ENCODE measurements at regions not wholly inside any gene's neighbourhood (a gene's known extent, or its start where the extent isn't known, plus 50 kb on each side); places are given as distances from the start of the nearest gene placed in this dataset.

DNA sequence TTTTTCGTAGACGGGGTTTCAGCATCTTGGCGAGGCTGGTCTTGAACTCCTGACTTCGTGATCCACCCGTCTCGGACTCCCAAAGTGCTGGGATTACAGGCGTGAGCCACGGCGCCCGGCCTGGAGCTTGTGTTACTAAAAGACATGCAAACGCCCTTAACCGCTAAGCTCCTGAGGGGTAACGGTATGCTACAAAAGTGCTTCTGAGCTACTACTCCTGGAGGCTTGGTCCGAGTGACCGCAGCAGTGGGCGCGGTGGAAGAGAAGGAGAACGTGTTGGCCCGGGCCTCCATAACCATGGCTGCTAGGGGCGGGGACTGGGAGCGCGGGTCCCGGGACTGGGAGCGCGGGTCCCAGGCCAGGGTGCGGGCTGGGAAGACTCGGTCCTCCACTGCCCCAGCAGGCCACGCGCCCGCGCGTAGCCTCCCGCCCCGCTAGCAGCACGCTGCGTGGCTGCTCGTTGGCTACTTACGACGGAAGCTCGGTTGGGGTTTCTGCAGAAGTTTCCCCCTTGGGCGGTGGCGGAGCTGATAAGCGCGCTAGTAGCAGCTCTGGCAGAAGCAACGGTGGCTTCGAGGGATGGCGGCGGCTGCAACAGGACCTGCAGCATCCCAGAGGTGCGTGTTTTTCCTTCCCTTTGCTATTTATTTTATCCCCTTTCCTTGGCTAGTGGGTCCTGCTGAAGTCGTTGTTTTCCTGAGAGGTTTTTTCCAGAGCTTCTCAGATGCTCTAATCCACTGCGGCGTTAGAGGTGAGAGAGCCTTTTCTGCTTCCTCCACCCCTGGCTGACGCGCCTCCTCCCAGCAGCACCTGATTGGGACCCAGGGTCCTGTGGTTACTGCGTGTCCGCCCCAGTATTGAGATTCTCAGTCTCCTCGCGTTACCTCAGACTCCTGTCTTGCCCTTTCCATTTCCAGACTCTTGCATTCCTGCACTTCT is 69.2 kb upstream of the CCDC180 start (continued):
- TF ChIP-seq NFKBIZ (CRISPR knock-in tag; IDR thresholded peaks at IDR 0.05) (no peak), KDM5B (CRISPR knock-in tag; IDR thresholded peaks at IDR 0.05; ENCODE audit: borderline replicate concordance) (peak; percentile 32; the same call in 1 of the 2 replicates), ZNF224 (CRISPR knock-in tag; IDR thresholded peaks at IDR 0.05) (no peak), ZSCAN20 (CRISPR knock-in tag; IDR thresholded peaks at IDR 0.05; ENCODE audit: borderline replicate concordance) (0 out of 2 replicates have a peak, but pooled peaks have one; percentile 24), ZNF674 (CRISPR knock-in tag; IDR thresholded peaks at IDR 0.05; ENCODE audit: low read depth) (no peak), EP300 (IDR thresholded peaks at IDR 0.05; ENCODE audit: low read depth in 2 of 2, low read length in 2 of 2) (no peak), EP300 (CRISPR knock-in tag; IDR thresholded peaks at IDR 0.05; ENCODE audit: borderline replicate concordance) (no peak), ZNF232 (CRISPR knock-in tag; IDR thresholded peaks at IDR 0.05; ENCODE audit: borderline replicate concordance) (peak; percentile 75; the same call in 1 of the 2 replicates), HMG20B (CRISPR knock-in tag; conservative IDR thresholded peaks at IDR 0.05) (no peak), MAFF (IDR thresholded peaks at IDR 0.05; ENCODE audit: low read depth, low read length) (no peak), ZNF562 (CRISPR knock-in tag; IDR thresholded peaks at IDR 0.05; ENCODE audit: borderline replicate concordance) (no peak), ZBTB7B (CRISPR knock-in tag; IDR thresholded peaks at IDR 0.05) (no peak), NFIB (CRISPR knock-in tag; IDR thresholded peaks at IDR 0.05; ENCODE audit: borderline replicate concordance) (no peak), KMT2A (CRISPR knock-in tag; IDR thresholded peaks at IDR 0.05) (peak; percentile 71), KDM6A (CRISPR knock-in tag; IDR thresholded peaks at IDR 0.05; ENCODE audit: low read depth) (no peak), HES4 (CRISPR knock-in tag; IDR thresholded peaks at IDR 0.05; ENCODE audit: borderline replicate concordance) (peak; percentile 51; the same call in 1 of the 2 replicates), MTA3 (CRISPR knock-in tag; IDR thresholded peaks at IDR 0.05) (no peak), AGO2 (optimal IDR thresholded peaks at IDR 0.05; ENCODE audit: low read depth, low read length) (peak; percentile 60), ARHGAP35 (CRISPR knock-in tag; IDR thresholded peaks at IDR 0.05; ENCODE audit: borderline replicate concordance) (peak; percentile 29; the same call in 1 of the 2 replicates), ZFP37 (CRISPR knock-in tag; IDR thresholded peaks at IDR 0.05; ENCODE audit: borderline replicate concordance) (peak; percentile 42; the same call in 1 of the 2 replicates), HOXA5 (CRISPR knock-in tag; IDR thresholded peaks at IDR 0.05) (0 out of 2 replicates have a peak, but pooled peaks have one; percentile 23), SOX5 (CRISPR knock-in tag; IDR thresholded peaks at IDR 0.05; ENCODE audit: borderline replicate concordance) (no peak), NCOA5 (CRISPR knock-in tag; IDR thresholded peaks at IDR 0.05) (no peak), TOPORS (CRISPR knock-in tag; IDR thresholded peaks at IDR 0.05) (peak; percentile 22; the same call in 1 of the 2 replicates)
- TF ChIP-seq, protein P1, sequence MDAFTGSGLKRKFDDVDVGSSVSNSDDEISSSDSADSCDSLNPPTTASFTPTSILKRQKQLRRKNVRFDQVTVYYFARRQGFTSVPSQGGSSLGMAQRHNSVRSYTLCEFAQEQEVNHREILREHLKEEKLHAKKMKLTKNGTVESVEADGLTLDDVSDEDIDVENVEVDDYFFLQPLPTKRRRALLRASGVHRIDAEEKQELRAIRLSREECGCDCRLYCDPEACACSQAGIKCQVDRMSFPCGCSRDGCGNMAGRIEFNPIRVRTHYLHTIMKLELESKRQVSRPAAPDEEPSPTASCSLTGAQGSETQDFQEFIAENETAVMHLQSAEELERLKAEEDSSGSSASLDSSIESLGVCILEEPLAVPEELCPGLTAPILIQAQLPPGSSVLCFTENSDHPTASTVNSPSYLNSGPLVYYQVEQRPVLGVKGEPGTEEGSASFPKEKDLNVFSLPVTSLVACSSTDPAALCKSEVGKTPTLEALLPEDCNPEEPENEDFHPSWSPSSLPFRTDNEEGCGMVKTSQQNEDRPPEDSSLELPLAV (CRISPR knock-in tag; conservative IDR thresholded peaks at IDR 0.05; ENCODE audit: low read depth): no peak
- TF ChIP-seq, protein P2, sequence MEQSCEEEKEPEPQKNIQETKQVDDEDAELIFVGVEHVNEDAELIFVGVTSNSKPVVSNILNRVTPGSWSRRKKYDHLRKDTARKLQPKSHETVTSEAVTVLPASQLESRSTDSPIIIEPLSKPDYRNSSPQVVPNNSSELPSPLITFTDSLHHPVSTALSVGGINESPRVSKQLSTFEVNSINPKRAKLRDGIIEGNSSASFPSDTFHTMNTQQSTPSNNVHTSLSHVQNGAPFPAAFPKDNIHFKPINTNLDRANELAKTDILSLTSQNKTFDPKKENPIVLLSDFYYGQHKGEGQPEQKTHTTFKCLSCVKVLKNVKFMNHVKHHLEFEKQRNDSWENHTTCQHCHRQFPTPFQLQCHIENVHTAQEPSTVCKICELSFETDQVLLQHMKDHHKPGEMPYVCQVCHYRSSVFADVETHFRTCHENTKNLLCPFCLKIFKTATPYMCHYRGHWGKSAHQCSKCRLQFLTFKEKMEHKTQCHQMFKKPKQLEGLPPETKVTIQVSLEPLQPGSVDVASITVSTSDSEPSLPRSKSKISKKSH (CRISPR knock-in tag; IDR thresholded peaks at IDR 0.05; ENCODE audit: borderline replicate concordance): 0 out of 2 replicates have a peak, but pooled peaks have one; percentile 56
- TF ChIP-seq, protein P3, sequence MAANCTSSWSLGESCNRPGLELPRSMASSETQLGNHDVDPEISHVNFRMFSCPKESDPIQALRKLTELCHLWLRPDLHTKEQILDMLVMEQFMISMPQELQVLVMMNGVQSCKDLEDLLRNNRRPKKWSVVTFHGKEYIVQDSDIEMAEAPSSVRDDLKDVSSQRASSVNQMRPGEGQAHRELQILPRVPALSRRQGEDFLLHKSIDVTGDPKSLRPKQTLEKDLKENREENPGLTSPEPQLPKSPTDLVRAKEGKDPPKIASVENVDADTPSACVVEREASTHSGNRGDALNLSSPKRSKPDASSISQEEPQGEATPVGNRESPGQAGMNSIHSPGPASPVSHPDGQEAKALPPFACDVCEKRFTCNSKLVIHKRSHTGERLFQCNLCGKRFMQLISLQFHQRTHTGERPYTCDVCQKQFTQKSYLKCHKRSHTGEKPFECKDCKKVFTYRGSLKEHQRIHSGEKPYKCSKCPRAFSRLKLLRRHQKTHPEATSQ (CRISPR knock-in tag; IDR thresholded peaks at IDR 0.05; ENCODE audit: borderline replicate concordance): no peak
